ENCODE measurements at regions not wholly inside any gene's neighbourhood (a gene's known extent, or its start where the extent isn't known, plus 50 kb on each side); places are given as distances from the start of the nearest gene placed in this dataset.

- Histone ChIP-seq H3F3A (replicated peaks; ENCODE audit: insufficient read depth) (no peaks in the 10 kb centered on the region), H4K20me1 (ENCODE audit: insufficient read depth) (no peaks in the 10 kb centered on the region), H3K4me1 (ENCODE audit: control insufficient read depth in 1 of 2, insufficient read depth in 2 of 2, low read depth in 1 of 2, low read length in 1 of 2) (no peaks in the 10 kb centered on the region), H3K36me3 (replicated peaks in 1 of 2; ENCODE audit: control insufficient read depth in 1 of 2, insufficient read depth in 2 of 2, low read length in 1 of 2) (no peaks in the 10 kb centered on the region), H3K9me2 (no peaks in the 10 kb centered on the region), H2AFZ (ENCODE audit: low read depth) (no peak overlapping the region), H3K9me3 (no peaks in the 10 kb centered on the region), H3K27me3 (ENCODE audit: insufficient read depth) (no peaks in the 10 kb centered on the region), H3K79me2 (ENCODE audit: insufficient read depth) (no peaks in the 10 kb centered on the region), H3K9ac (no peak overlapping the region), H3K27ac (ENCODE audit: low read depth in 2 of 2, low read length in 1 of 2) (no peak overlapping the region), H3K4me3 (ENCODE audit: low read depth in 2 of 2, low read length in 1 of 2) (no peak overlapping the region), H3K4me2 (no peak overlapping the region)
- no peak for DNase-seq
- no peak for TF ChIP-seq EP300 (IDR thresholded peaks at IDR 0.05; ENCODE audit: borderline replicate concordance in 1 of 2, low read depth in 1 of 2, low read length in 1 of 2)
- no peak for TF ChIP-seq SMC3 (IDR thresholded peaks at IDR 0.05; ENCODE audit: low read depth, low read length)
- no peak for TF ChIP-seq RXRA (IDR thresholded peaks at IDR 0.05; ENCODE audit: borderline replicate concordance, low read depth)
- no peak for TF ChIP-seq FOXM1 (IDR thresholded peaks at IDR 0.05; ENCODE audit: low read depth)
- TF ChIP-seq RFX5 (IDR thresholded peaks at IDR 0.05; ENCODE audit: low read length), result no peak
- TF ChIP-seq GABPA (IDR thresholded peaks at IDR 0.05; ENCODE audit: low read depth), result no peak
- TF ChIP-seq POLR2AphosphoS5 (IDR thresholded peaks at IDR 0.05; ENCODE audit: low read depth, low read length), result no peak
- no peak for TF ChIP-seq RAD21 (IDR thresholded peaks at IDR 0.05; ENCODE audit: low read length)
- POLR2A ChIA-PET, result no interaction called here
- CTCF ChIA-PET, result no interaction called here
Observed at GRCh38 chr12:5301539-5301938, 130.4 kb upstream of the NTF3 start.

DNA sequence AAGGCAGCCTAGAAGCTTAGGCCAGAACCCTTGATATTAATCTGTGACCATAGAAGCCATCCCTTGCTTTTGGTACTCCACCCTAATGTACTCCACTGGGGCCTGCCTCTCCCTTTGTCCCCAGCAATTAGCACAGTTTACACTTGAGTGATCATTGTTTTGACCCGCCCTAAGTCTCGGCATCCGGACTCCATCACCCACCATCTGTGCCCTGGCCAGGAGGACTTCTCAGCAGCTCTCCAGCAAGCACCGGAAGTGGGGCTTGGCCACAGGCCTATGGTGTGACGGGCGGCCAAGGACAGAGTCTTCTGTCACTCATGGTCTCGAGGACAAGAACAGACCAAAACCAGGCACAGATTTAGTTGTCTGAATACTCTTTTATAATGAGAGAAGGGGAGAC, 126.5 kb upstream of the NTF3 start:
- no peaks in the 10 kb centered on the region for H4K20me1 ChIP-seq (ENCODE audit: insufficient read depth)
- H3K27me3 ChIP-seq (ENCODE audit: insufficient read depth), result no peaks in the 10 kb centered on the region
- no peaks in the 10 kb centered on the region for H3K79me2 ChIP-seq (ENCODE audit: insufficient read depth)
- H3K9me2 ChIP-seq, result no peaks in the 10 kb centered on the region
- no peak for TF ChIP-seq SIN3A (IDR thresholded peaks at IDR 0.05; ENCODE audit: borderline replicate concordance, low read depth, low read length)
- TF ChIP-seq RAD21 (IDR thresholded peaks at IDR 0.05; ENCODE audit: low read length), result no peak
- TF ChIP-seq, protein P1, sequence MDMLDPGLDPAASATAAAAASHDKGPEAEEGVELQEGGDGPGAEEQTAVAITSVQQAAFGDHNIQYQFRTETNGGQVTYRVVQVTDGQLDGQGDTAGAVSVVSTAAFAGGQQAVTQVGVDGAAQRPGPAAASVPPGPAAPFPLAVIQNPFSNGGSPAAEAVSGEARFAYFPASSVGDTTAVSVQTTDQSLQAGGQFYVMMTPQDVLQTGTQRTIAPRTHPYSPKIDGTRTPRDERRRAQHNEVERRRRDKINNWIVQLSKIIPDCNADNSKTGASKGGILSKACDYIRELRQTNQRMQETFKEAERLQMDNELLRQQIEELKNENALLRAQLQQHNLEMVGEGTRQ (IDR thresholded peaks at IDR 0.05; ENCODE audit: borderline replicate concordance, low read depth, low read length), result no peak
- no peak for TF ChIP-seq RFX5 (IDR thresholded peaks at IDR 0.05; ENCODE audit: low read length)
- TF ChIP-seq NFIC (IDR thresholded peaks at IDR 0.05; ENCODE audit: borderline replicate concordance), result no peak
- TF ChIP-seq, protein P2, sequence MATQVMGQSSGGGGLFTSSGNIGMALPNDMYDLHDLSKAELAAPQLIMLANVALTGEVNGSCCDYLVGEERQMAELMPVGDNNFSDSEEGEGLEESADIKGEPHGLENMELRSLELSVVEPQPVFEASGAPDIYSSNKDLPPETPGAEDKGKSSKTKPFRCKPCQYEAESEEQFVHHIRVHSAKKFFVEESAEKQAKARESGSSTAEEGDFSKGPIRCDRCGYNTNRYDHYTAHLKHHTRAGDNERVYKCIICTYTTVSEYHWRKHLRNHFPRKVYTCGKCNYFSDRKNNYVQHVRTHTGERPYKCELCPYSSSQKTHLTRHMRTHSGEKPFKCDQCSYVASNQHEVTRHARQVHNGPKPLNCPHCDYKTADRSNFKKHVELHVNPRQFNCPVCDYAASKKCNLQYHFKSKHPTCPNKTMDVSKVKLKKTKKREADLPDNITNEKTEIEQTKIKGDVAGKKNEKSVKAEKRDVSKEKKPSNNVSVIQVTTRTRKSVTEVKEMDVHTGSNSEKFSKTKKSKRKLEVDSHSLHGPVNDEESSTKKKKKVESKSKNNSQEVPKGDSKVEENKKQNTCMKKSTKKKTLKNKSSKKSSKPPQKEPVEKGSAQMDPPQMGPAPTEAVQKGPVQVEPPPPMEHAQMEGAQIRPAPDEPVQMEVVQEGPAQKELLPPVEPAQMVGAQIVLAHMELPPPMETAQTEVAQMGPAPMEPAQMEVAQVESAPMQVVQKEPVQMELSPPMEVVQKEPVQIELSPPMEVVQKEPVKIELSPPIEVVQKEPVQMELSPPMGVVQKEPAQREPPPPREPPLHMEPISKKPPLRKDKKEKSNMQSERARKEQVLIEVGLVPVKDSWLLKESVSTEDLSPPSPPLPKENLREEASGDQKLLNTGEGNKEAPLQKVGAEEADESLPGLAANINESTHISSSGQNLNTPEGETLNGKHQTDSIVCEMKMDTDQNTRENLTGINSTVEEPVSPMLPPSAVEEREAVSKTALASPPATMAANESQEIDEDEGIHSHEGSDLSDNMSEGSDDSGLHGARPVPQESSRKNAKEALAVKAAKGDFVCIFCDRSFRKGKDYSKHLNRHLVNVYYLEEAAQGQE (IDR thresholded peaks at IDR 0.05; ENCODE audit: low read depth, low read length), result no peak
- H3K9me3 ChIP-seq, result no peaks in the 10 kb centered on the region
- no peaks in the 10 kb centered on the region for H3F3A ChIP-seq (replicated peaks; ENCODE audit: insufficient read depth)
- no peaks in the 10 kb centered on the region for H3K36me3 ChIP-seq (replicated peaks in 1 of 2; ENCODE audit: control insufficient read depth in 1 of 2, insufficient read depth in 2 of 2, low read length in 1 of 2)
- CTCF ChIA-PET, result no interaction called here
- WGBS (ENCODE audit: low lambda C conversion rate), result 68% methylated on average over 7 of the region's 7 CpGs
- H3K9ac ChIP-seq, result no peak overlapping the region
- no peak overlapping the region for H3K4me3 ChIP-seq (ENCODE audit: low read depth in 2 of 2, low read length in 1 of 2)
- POLR2A ChIA-PET, result no interaction called here
- no peak overlapping the region for H2AFZ ChIP-seq (ENCODE audit: low read depth)
- no peak overlapping the region for H3K4me2 ChIP-seq
- no peak for DNase-seq
- no peak overlapping the region for H3K27ac ChIP-seq (ENCODE audit: low read depth in 2 of 2, low read length in 1 of 2)
- H3K4me1 ChIP-seq (ENCODE audit: control insufficient read depth in 1 of 2, insufficient read depth in 2 of 2, low read depth in 1 of 2, low read length in 1 of 2), result peaks cover 0 to 9% of the 10 kb centered on the region in 2 experiments; a peak in 1 of 4 replicates
